HFF-Myc (cell line): ENCODE measurements at regions not wholly inside any gene's neighbourhood (a gene's known extent, or its start where the extent isn't known, plus 50 kb on each side); places are given as distances from the start of the nearest gene placed in this dataset.

Experiments
- DNase-seq: peaks from one replicate; pipeline ENCODE4 v3.0.0-alpha.2; 2011; ENCODE audit warnings: low read depth; ENCODE audit errors: extremely low read depth
- H3K4me3 ChIP-seq: replicated peaks from 2 replicates; pipeline ENCODE4 v1.5.1; 2011; ENCODE audit warnings: low read depth, mild to moderate bottlenecking, control low read depth, low read length
- CTCF ChIP-seq: IDR thresholded peaks from 2 replicates; pipeline ENCODE4 v1.5.1; 2012; ENCODE audit warnings: mild to moderate bottlenecking, low read depth, low read length, control low read depth; ENCODE audit errors: missing control alignments

DNA sequence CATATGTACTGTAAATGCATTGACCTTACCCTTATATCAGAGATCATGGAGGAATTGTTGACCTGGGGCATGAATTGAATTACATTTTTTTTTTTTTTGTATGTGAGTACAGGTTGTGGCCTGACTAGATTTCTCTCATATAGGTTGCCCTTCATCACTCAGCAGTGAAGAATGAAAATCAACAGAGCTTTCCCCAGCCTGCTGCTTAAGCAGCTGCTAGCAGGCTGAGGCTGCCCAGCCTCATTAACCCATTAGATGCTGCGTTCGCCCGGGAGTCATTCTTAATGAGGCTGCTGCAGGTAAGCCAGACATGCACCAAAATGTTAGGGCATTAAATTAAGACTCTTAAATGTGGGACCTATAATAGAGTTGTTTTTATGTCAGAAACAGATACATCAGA, 236.0 kb downstream of the ETNK1 start:
- DNase-seq: no peak
- TF ChIP-seq CTCF: no peak
- H3K4me3 ChIP-seq: no peak overlapping the region

DNA sequence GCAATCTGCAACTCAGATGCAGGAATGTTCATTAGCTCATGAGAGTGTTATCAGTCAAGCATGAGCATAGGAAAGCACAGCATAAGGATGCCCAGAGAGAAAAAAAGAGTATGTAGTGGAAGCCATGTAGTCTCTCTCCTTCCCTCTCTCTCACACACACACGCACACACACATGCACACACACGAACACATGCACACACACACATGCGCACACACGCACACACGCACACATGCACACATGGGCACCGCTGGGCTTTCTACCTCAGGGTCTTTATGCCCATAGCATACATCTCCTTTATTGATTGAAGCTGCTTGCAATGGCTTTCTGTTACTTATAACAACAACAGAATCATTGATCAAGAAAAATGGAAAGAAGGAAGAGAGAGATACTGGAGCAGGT, 240.9 kb downstream of the ETNK1 start:
- TF ChIP-seq CTCF: no peak
- no peak for DNase-seq
- H3K4me3 ChIP-seq: no peak overlapping the region

DNA sequence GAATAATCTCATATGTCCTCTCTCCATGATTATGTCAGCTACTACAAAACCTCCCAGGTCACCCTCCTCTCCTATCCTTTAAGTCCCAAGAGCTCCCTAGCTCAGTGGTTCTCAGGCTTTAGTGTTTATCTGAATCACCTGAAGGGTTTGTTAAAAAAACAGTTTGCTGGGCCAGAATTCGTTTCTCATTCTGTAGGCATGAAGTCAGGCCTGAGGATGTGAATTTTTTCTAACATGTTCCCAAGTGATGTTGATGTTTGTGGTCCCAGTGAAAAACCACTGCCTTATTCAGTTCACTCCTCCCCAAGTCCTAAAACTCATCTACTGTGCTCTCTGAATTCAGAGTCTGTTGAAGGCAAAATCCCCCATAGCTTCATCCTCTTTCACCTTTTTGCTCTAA, 241.4 kb downstream of the ETNK1 start:
- no peak overlapping the region for H3K4me3 ChIP-seq
- DNase-seq: no peak
- TF ChIP-seq CTCF: no peak

GRCh38 chr12:22874151-22874550, 249.2 kb downstream of the ETNK1 start:
- H3K4me3 ChIP-seq: no peak overlapping the region
- TF ChIP-seq CTCF: no peak
- DNase-seq: no peak

DNA sequence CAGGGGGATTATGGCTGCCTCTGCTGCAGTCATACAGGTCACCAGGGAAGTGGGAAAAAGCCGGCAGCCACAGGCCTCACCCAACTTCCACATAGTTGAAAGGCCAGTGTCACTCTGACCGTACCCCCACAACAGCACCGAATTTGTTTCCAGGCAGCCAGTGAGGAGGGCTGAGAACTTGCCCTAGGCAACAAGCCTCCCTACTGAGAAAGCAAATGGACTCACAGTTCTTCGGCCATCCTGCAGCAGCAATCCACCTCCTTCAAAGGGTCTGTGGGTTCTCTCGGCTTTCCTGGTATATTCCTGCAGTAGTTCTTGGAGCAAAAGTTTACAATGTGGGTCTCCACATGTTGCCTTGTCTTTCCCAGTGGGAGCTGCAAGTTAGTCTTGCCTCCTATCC, 251.3 kb downstream of the ETNK1 start:
- no peak overlapping the region for H3K4me3 ChIP-seq
- DNase-seq: no peak
- TF ChIP-seq CTCF: no peak

DNA sequence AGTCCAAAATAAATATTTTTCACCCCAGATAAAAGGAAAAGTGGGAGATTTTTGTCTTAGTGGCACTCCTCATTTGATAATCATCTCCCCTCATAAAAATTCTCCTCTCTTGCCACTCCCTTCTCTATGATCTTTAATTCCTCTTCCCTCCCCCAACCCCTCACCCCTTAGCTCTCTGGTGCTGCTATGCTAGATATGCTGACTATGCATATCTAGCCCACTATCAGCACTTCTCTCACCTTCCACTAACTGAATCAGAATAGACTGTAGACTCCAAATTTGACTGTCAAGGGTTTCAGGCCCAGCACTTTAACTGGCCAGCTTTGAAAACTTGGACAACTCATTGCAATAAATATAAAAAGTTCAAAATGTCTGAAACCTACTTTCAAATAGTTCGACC, 254.2 kb downstream of the ETNK1 start:
- H3K4me3 ChIP-seq: no peak overlapping the region
- no peak for DNase-seq
- TF ChIP-seq CTCF: no peak

- no peak for TF ChIP-seq CTCF
- no peak for DNase-seq
- H3K4me3 ChIP-seq: no peak overlapping the region
Measured at GRCh38 chr12:22880331-22880730, 255.4 kb downstream of the ETNK1 start.
